Type B pancreatic cell (in vitro differentiated cells): ENCODE measurements at regions not wholly inside any gene's neighbourhood (a gene's known extent, or its start where the extent isn't known, plus 50 kb on each side); places are given as distances from the start of the nearest gene placed in this dataset.
"Not testable (repeated sequence)": the region's sequence is repeated elsewhere in the genome, so short reads cannot be mapped to it uniquely, and the experiment has no call there.

Experiments used
- DNase-seq: peaks from one replicate; pipeline ENCODE4 v3.0.0; 2021; ENCODE audit warnings: mixed read lengths; ENCODE audit not compliant: unreplicated experiment; ENCODE audit errors: extremely low spot score
- H3K27ac Mint-ChIP-seq: 2 replicates; pipeline ENCODE4 v1.8.0; 2021; ENCODE audit warnings: mild to moderate bottlenecking, mixed read lengths
- H3K27me3 Mint-ChIP-seq: 2 replicates; pipeline ENCODE4 v1.8.0; 2021; ENCODE audit warnings: mixed read lengths
- H3K36me3 Mint-ChIP-seq: 2 replicates; pipeline ENCODE4 v1.8.0; 2021; ENCODE audit warnings: mixed read lengths
- H3K4me1 Mint-ChIP-seq: one replicate; pipeline ENCODE4 v1.8.0; 2021; ENCODE audit warnings: mixed read lengths; ENCODE audit not compliant: unreplicated experiment
- H3K4me3 Mint-ChIP-seq: 2 replicates; pipeline ENCODE4 v1.8.0; 2021; ENCODE audit warnings: mild to moderate bottlenecking, mixed read lengths
- H3K9me3 Mint-ChIP-seq: 2 replicates; pipeline ENCODE4 v1.8.0; 2021; ENCODE audit warnings: mixed read lengths
- TF ChIP-seq, protein P1 (sequence below): fragments of 200-600 bp; sonication (generic); conservative IDR thresholded peaks from 2 replicates; pipeline ENCODE4 v1.5.0; 2021; ENCODE audit warnings: antibody characterized with exemption, mild to moderate bottlenecking

DNA sequence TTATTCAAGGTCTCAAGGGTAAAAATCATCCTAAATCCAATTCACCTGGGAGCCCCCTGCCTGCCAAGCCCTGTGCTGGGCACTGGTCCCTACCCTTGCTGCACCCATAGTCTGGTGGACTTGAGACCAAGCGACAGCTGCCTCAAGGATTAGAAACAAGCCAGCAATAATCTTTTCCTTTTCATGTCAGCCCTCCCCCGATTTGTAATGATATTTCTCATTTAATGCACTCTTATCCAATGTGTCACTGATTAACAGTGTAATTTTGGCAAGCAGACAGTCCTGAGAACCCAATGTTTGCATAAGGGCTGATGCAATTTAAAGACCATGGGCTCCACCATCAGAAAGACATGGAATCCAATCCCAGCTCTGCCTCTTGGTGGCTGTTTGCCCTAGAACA is 108.9 kb downstream of the ACTL7B start:
- Mint-ChIP-seq H3K9me3 (peaks cover 4% of the 10 kb centered on the region), H3K36me3 (no peaks in the 10 kb centered on the region), H3K4me1 (no peaks in the 10 kb centered on the region), H3K27me3 (peaks cover 6% of the 10 kb centered on the region), H3K4me3 (no peak overlapping the region), H3K27ac (no peak overlapping the region)
- DNase-seq: no peak
- TF ChIP-seq, protein P1, sequence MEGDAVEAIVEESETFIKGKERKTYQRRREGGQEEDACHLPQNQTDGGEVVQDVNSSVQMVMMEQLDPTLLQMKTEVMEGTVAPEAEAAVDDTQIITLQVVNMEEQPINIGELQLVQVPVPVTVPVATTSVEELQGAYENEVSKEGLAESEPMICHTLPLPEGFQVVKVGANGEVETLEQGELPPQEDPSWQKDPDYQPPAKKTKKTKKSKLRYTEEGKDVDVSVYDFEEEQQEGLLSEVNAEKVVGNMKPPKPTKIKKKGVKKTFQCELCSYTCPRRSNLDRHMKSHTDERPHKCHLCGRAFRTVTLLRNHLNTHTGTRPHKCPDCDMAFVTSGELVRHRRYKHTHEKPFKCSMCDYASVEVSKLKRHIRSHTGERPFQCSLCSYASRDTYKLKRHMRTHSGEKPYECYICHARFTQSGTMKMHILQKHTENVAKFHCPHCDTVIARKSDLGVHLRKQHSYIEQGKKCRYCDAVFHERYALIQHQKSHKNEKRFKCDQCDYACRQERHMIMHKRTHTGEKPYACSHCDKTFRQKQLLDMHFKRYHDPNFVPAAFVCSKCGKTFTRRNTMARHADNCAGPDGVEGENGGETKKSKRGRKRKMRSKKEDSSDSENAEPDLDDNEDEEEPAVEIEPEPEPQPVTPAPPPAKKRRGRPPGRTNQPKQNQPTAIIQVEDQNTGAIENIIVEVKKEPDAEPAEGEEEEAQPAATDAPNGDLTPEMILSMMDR: no peak

DNA sequence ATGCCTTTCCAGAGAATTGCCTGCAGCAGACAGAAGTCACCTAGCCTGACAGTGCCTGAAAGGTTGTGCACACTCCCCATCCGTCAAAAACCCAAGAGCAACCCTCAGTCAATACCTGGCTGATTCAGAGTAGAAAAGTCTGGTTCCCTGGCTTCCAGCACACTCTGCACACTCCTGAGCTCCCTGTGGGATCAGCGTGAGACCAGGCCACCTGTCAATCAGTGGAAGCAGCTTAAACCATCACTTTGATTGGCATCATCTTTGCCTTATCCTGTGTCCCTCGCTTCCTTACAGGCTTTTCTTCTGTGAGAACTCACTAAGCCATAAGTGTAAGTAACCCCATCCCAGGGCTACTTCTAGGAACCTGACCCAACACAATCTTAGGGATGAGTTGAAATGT is 109.8 kb downstream of the ACTL7B start:
- Mint-ChIP-seq H3K4me3 (no peak overlapping the region), H3K9me3 (peaks cover 4% of the 10 kb centered on the region), H3K4me1 (no peaks in the 10 kb centered on the region), H3K27ac (peak overlapping the region; percentile 13), H3K27me3 (peaks cover 6% of the 10 kb centered on the region), H3K36me3 (no peaks in the 10 kb centered on the region)
- DNase-seq: no peak
- TF ChIP-seq, protein P1: no peak

DNA sequence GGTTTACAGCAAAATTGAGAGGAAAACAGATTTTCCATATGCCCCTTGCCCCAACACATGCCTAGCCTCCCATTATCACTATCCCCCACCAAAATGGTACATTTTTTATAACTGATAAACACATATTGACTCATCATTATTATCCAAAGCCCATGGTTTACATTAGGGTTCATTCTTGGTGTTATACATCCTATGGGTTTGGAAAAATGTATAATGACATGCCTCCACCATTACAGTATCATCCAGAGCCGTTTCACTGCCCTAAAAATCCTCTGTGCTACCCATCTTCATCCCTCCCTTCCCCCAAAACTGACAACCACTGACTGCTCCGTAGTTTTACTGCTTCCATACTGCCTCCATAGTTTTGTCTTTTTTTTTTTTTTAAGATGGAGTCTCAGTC is 111.1 kb downstream of the ACTL7B start:
- Mint-ChIP-seq H3K9me3 (peaks cover 4% of the 10 kb centered on the region), H3K4me3 (no peak overlapping the region), H3K27me3 (peaks cover 6% of the 10 kb centered on the region), H3K36me3 (no peaks in the 10 kb centered on the region), H3K27ac (no peak overlapping the region), H3K4me1 (no peaks in the 10 kb centered on the region)
- TF ChIP-seq, protein P1: no peak
- DNase-seq: no peak

DNA sequence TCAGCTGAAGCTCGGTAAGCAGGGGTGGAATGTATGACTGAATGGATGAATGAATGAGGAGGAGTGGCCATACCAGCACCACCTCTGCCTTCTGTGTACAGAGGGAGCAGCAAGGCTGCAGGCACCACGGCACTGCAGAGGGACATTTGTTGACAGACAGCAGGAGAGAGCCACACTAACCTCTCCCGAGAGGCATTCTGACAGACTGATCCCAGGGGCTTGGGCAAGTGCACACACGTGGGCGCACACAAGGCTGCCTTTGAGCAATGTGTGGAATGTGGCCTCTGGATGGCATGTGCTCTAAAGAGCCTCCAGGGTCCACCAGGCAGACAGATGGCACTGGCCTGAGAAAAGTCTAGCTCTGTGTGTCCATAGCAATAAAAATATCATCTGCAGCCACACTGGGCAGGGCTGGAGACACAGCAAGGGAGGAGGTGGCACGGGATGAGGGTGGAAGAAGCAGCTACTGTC is 111.8 kb downstream of the ACTL7B start:
- Mint-ChIP-seq H3K4me1 (no peaks in the 10 kb centered on the region), H3K4me3 (peak overlapping the region; percentile 23), H3K27ac (peak overlapping the region; percentile 25), H3K9me3 (peaks cover 4% of the 10 kb centered on the region), H3K36me3 (no peaks in the 10 kb centered on the region), H3K27me3 (peaks cover 6% of the 10 kb centered on the region)
- DNase-seq: no peak
- TF ChIP-seq, protein P1: no peak

DNA sequence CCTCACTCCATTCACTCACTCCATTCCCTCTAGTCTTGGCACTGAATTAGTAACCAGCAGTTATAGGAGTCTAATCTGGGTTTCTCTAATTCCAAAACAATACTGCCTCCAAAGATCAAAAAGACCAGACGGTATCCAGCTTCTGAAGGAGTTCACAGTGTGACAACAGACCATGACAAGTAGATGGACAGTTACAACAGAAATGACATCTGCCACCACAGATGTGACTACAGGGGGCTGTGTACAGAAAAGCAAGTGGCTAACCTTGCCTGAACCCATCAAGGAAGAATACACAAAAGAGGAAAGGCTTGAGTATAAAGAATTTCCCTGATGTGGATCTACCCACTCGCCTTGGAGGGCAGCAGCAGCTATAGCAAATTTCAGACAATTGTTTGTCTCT is 112.4 kb downstream of the ACTL7B start:
- TF ChIP-seq, protein P1: no peak
- no peak for DNase-seq
- no peak overlapping the region for H3K4me3 Mint-ChIP-seq
- H3K4me1 Mint-ChIP-seq: no peaks in the 10 kb centered on the region
- peaks cover 6% of the 10 kb centered on the region for H3K27me3 Mint-ChIP-seq
- peak overlapping the region; percentile 25 for H3K27ac Mint-ChIP-seq
- H3K36me3 Mint-ChIP-seq: no peaks in the 10 kb centered on the region
- peaks cover 4% of the 10 kb centered on the region for H3K9me3 Mint-ChIP-seq

DNA sequence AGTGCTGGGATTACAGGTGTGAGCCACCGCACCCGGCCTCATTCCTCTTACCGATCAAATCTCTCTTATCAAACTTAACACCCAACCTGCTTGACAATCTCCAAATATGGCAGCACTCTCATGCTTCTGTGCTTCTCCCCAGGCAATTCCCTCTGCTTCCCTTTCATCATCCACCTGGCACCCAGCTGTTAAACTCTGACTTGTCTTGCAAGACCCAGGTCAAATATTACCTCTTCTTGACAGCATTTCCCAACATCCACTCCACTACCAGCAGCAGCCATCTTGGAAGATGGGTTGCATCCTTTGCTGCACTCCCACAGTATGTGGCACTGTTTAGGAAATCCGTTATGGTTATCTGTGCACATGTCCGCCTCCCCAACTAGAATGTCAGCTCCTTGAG is 113.6 kb downstream of the ACTL7B start:
- H3K4me3 Mint-ChIP-seq: no peak overlapping the region
- DNase-seq: no peak
- H3K27ac Mint-ChIP-seq: no peak overlapping the region
- peaks cover 6% of the 10 kb centered on the region for H3K27me3 Mint-ChIP-seq
- TF ChIP-seq, protein P1: no peak
- peaks cover 4% of the 10 kb centered on the region for H3K9me3 Mint-ChIP-seq
- no peaks in the 10 kb centered on the region for H3K4me1 Mint-ChIP-seq
- H3K36me3 Mint-ChIP-seq: no peaks in the 10 kb centered on the region

DNA sequence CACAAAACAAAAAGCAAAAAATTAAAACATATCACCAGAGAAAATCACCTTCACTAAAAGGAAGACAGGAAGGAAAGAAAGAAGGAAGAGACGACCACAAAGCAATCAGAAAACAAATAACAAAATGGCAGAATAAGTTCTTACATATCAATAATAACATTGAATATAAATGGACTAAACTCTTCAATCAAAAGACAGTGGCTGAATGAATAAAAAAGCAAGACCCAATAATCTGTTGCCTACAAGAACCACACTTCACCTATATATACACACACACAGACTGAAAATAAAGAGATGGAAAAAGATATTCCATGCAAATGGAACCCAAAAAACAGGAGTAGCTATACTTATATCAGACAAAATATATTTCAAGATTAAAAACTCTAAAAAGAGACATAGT is 124.5 kb downstream of the ACTL7B start:
- not testable (repeated sequence) for H3K4me1 Mint-ChIP-seq, H3K27me3 Mint-ChIP-seq, H3K4me3 Mint-ChIP-seq, H3K27ac Mint-ChIP-seq, H3K36me3 Mint-ChIP-seq, DNase-seq
- peaks cover 21% of the 10 kb centered on the region for H3K9me3 Mint-ChIP-seq
